ENCODE measurements at regions not wholly inside any gene's neighbourhood (a gene's known extent, or its start where the extent isn't known, plus 50 kb on each side); places are given as distances from the start of the nearest gene placed in this dataset.

- DNase-seq (no peak), ATAC-seq (ENCODE audit: low read depth) (no peak)
- ChIA-PET CTCF (no interaction called here), POLR2A (no interaction called here)
- intact Hi-C loops (cut with micrococcal nuclease): loop anchor here (10.0 kb wide), 1 partner anchor 63 kb away; no protein-coding TSS in a partner anchor
- H3K27me3 Mint-ChIP-seq: no peaks in the 10 kb centered on the region
- H3K9me3 Mint-ChIP-seq: no peaks in the 10 kb centered on the region
- TF ChIP-seq CTCF (IDR thresholded peaks at IDR 0.05): no peak
- H3K36me3 Mint-ChIP-seq (ENCODE audit: low read depth): no peaks in the 10 kb centered on the region
- H3K27ac Mint-ChIP-seq: no peak overlapping the region
- H3K4me3 Mint-ChIP-seq: no peak overlapping the region
- H3K4me1 Mint-ChIP-seq: no peaks in the 10 kb centered on the region
Measured at GRCh38 chr10:29751684-29752083, 116.9 kb upstream of the SVIL start.

DNA sequence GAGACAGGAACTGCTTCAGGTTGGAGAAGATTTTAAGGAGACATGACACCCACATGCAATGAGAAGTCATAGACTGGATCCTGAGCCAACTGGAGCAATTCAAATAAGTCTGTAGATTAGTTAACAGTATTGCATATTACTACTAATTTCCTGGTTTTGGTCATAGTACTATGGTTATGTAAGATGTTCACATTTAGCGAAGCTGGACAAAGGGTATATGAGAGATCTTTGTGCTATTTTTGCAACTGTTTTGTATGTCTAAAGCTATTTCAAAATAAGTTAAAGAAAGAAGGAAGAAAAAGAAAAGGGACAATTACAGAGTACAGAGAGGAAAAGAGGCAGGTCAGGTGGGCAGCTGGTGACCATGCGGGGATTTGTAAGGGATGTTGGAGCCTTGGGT lies 116.5 kb upstream of the SVIL start:
- Mint-ChIP-seq H3K4me3 (no peak overlapping the region), H3K4me1 (no peaks in the 10 kb centered on the region), H3K27me3 (no peaks in the 10 kb centered on the region), H3K27ac (no peak overlapping the region), H3K36me3 (ENCODE audit: low read depth) (no peaks in the 10 kb centered on the region), H3K9me3 (no peaks in the 10 kb centered on the region)
- intact Hi-C loops (cut with micrococcal nuclease): loop anchor here (10.0 kb wide), 1 partner anchor 64 kb away; no protein-coding TSS in a partner anchor
- TF ChIP-seq CTCF (IDR thresholded peaks at IDR 0.05): no peak
- DNase-seq: no peak
- CTCF ChIA-PET: no interaction called here
- POLR2A ChIA-PET: no interaction called here
- no peak for ATAC-seq (ENCODE audit: low read depth)

DNA sequence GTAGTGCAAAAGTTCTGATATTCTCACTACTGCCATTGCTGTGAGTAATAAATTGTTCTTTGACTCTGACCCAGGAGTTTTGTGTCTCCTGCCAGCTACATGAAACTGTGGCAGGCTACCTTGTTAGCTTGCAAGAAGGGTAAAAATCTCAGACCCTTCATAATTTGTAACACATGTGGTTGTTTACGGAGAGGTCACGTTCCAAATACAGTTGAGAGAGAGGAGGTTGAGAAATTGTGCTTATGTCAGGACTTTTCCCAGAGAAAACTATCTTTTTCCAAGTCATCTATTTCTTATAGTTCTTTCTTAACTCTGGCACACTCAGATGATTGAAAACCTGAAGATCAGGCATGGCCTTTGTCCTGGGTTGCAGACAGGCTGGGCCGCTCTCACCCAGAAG lies 114.4 kb upstream of the SVIL start:
- TF ChIP-seq CTCF (IDR thresholded peaks at IDR 0.05): no peak
- intact Hi-C loops (cut with micrococcal nuclease): no loop called here
- Mint-ChIP-seq H3K27ac (no peak overlapping the region), H3K4me3 (no peak overlapping the region), H3K4me1 (no peaks in the 10 kb centered on the region), H3K27me3 (no peaks in the 10 kb centered on the region), H3K9me3 (no peaks in the 10 kb centered on the region), H3K36me3 (ENCODE audit: low read depth) (no peaks in the 10 kb centered on the region)
- CTCF ChIA-PET: no interaction called here
- ATAC-seq (ENCODE audit: low read depth) (no peak), DNase-seq (no peak)
- POLR2A ChIA-PET: no interaction called here

- no peak overlapping the region for H3K27ac Mint-ChIP-seq
- H3K4me3 Mint-ChIP-seq: no peak overlapping the region
- ChIA-PET CTCF (no interaction called here), POLR2A (no interaction called here)
- DNase-seq: no peak
- no peak for TF ChIP-seq CTCF (IDR thresholded peaks at IDR 0.05)
- intact Hi-C loops (cut with micrococcal nuclease): no loop called here
- ATAC-seq (ENCODE audit: low read depth): no peak
- H3K4me1 Mint-ChIP-seq: no peaks in the 10 kb centered on the region
- H3K27me3 Mint-ChIP-seq: no peaks in the 10 kb centered on the region
- H3K9me3 Mint-ChIP-seq: no peaks in the 10 kb centered on the region
- H3K36me3 Mint-ChIP-seq (ENCODE audit: low read depth): no peaks in the 10 kb centered on the region
Measured at GRCh38 chr10:29748109-29748650, 113.4 kb upstream of the SVIL start.

DNA sequence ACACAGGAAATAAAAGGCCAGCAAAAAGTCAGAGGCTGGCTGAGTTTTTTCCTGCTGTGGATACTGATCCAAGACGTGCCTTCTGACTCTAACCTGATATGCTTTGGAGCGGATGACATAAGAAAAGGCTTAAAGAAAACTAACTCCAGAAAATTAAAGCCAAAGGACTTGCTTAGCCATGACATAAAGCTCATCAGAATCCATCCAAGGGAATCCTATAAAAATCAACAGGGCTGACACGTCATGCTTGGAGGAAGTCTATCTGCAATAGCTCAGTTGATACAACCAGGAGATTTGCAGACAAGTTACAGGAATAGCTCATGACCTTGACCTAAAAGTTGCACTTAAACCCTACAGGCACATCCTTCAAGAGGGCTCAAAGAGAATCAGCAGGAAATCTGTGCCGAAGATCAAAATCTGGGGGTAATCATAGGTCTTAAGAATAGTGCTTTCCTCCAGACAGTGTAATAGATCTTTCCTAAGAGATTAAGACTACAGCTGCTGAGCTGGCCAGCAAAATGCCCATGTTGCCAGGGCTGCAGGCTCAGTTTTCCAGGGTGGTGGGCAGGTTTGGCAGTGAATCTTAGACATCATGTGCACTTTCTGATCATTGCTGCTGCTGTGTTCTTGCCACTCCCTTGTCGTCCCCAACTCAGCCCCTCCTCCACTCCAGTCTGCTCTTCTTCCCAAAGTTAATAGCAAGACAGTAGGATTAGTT lies 111.5 kb upstream of the SVIL start:
- DNase-seq (no peak), ATAC-seq (ENCODE audit: low read depth) (no peak)
- Mint-ChIP-seq H3K4me3 (no peak overlapping the region), H3K9me3 (no peaks in the 10 kb centered on the region), H3K27me3 (no peaks in the 10 kb centered on the region), H3K27ac (no peak overlapping the region), H3K4me1 (no peaks in the 10 kb centered on the region), H3K36me3 (ENCODE audit: low read depth) (no peaks in the 10 kb centered on the region)
- intact Hi-C loops (cut with micrococcal nuclease): no loop called here
- ChIA-PET CTCF (no interaction called here), POLR2A (no interaction called here)
- no peak for TF ChIP-seq CTCF (IDR thresholded peaks at IDR 0.05)
